ENCODE measurements at regions not wholly inside any gene's neighbourhood (a gene's known extent, or its start where the extent isn't known, plus 50 kb on each side); places are given as distances from the start of the nearest gene placed in this dataset.
"Not testable (repeated sequence)": the region's sequence is repeated elsewhere in the genome, so short reads cannot be mapped to it uniquely, and the experiment has no call there.

DNA sequence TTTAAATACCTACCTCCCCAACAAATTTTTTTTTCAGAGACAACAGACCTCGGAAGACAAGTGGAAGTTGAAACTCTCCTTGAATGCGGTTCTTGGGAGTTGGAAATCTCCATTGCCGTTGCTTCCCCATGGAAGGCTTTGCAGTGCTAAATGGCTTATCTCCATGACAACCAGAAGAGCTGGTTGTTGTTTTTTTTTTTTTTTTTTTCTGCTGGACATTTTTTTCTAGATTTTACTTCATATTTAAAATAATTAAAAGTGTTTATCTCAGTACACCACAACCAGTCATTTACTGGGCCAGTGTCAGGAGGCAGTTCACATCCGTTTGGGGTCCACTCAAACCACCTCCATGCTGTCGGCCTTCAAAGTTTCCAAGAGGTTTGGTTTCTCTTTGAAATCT lies 348.5 kb upstream of the PRKCQ start:
- H3K4me3 ChIP-seq (ENCODE audit: low read depth, low read length): no peak overlapping the region
- TF ChIP-seq, protein P1, sequence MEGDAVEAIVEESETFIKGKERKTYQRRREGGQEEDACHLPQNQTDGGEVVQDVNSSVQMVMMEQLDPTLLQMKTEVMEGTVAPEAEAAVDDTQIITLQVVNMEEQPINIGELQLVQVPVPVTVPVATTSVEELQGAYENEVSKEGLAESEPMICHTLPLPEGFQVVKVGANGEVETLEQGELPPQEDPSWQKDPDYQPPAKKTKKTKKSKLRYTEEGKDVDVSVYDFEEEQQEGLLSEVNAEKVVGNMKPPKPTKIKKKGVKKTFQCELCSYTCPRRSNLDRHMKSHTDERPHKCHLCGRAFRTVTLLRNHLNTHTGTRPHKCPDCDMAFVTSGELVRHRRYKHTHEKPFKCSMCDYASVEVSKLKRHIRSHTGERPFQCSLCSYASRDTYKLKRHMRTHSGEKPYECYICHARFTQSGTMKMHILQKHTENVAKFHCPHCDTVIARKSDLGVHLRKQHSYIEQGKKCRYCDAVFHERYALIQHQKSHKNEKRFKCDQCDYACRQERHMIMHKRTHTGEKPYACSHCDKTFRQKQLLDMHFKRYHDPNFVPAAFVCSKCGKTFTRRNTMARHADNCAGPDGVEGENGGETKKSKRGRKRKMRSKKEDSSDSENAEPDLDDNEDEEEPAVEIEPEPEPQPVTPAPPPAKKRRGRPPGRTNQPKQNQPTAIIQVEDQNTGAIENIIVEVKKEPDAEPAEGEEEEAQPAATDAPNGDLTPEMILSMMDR (IDR thresholded peaks at IDR 0.05; ENCODE audit: low read depth, low read length): no peak

GRCh38 chr10:6926971-6927370 lies 346.9 kb upstream of the PRKCQ start:
- H3K4me3 ChIP-seq (ENCODE audit: low read depth, low read length): no peak overlapping the region
- TF ChIP-seq, protein P1 (IDR thresholded peaks at IDR 0.05; ENCODE audit: low read depth, low read length): no peak

DNA sequence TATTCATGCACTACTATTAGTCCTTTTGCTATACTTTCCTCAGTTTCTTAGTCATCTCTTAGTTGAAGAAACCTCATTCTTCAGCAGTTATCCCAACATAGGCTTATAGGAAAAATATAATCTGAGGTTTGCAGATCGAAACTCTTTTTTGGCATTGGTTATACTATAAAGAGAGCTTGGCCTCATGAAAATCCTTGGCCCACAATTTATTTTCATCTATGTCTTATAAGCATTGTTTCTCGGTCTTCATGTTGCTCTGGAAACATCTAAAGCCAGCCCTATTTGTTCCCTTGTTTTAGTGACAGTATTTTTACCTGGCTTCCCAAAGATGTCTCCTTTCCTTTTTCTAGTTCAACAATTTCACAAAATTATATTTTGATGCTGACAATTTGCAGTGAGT lies 345.1 kb upstream of the PRKCQ start:
- TF ChIP-seq, protein P1 (IDR thresholded peaks at IDR 0.05; ENCODE audit: low read depth, low read length): no peak
- H3K4me3 ChIP-seq (ENCODE audit: low read depth, low read length): no peak overlapping the region

- TF ChIP-seq, protein P1 (IDR thresholded peaks at IDR 0.05; ENCODE audit: low read depth, low read length): no peak
Observed at GRCh38 chr10:6924166-6924565, 344.1 kb upstream of the PRKCQ start.

GRCh38 chr10:6921026-6921425 lies 340.9 kb upstream of the PRKCQ start:
- not testable (repeated sequence) for H3K4me3 ChIP-seq (ENCODE audit: low read depth, low read length)

More at GRCh38 chr10:6924166-6924565, 344.1 kb upstream of the PRKCQ start:
- H3K4me3 ChIP-seq (ENCODE audit: low read depth, low read length): no peak overlapping the region

DNA sequence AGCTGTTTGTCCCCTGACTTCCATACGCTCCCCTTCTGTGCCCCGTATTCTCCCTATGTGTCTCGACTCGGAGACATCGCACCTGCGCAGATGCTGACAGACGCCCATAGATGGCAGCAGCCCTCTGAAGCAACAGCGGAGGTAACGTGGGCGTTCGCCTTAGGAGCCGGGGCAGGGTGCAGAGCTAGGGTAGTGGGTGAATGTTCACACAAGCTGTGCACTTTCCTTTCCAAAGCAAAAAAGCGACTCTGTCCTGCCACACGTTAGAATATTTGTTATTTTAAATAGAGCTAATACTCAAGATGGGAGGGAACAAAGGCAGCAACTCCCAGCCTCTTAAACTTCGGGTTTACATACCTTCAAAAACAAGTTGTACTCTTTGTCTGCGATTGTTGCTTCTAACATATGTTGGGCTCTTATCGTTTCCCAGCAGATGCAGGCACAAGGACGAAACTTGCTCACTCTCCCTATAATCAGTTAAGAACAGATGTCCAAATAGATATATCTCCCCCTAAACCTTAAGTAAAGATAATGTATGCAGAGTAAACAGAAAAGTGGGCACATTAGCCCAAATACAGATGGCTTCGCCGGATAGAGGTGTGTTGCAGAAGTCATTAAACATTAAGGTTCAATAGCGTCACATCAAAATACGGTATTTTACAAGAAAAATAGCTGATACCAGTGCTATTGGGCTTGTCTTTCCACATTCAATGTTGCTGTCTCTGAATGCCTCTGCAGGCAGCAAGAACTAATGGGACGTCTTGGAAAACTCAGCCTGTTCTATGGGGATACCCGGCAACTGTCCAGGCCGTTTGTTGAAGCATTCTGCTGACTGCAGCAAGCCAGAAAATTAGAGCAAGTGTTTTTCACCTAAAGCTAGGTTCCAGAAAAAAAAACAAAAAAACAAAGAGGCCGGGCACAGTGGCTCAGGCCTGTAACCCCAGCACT lies 340.3 kb upstream of the PRKCQ start:
- TF ChIP-seq, protein P1 (IDR thresholded peaks at IDR 0.05; ENCODE audit: low read depth, low read length): peak; percentile 74
- no peak overlapping the region for H3K4me3 ChIP-seq (ENCODE audit: low read depth, low read length)

DNA sequence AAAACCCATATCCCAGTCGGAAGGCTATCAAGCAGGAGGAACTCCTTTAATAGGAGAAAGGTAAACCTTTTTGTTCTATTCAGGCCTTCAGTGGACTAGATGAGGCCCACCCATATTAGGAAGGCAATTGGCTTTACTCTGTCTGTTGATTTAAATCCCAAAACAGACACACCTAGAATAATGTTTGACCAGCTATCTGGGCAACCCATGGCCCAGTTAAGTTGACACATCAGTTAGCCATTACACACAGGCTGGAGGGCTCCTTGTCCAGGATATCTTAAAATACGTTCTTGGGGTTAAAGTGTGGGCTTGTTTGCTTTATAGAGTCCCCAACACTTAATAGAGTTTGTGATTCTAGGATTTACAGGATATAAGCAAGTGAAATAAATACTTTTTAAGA lies 339.0 kb upstream of the PRKCQ start:
- TF ChIP-seq, protein P1 (IDR thresholded peaks at IDR 0.05; ENCODE audit: low read depth, low read length): no peak
- no peak overlapping the region for H3K4me3 ChIP-seq (ENCODE audit: low read depth, low read length)

All from WI38 (cell line).